Sigmoid colon (tissue), 4 donors: ENCODE measurements at regions not wholly inside any gene's neighbourhood (a gene's known extent, or its start where the extent isn't known, plus 50 kb on each side); places are given as distances from the start of the nearest gene placed in this dataset.

Experiments
- POLR2AphosphoS5 ChIP-seq, 4 donors: sonication (generic); formaldehyde crosslinking; IDR thresholded peaks; one replicate each; pipeline ENCODE4 v1.6.1; 2017; ENCODE audit warnings: antibody characterized with exemption in 4 of 4
- TF ChIP-seq, protein P1 (sequence below), 4 experiments: fragments of 450-650 bp in 3 of 4; fragments of 200-600 bp in 1 of 4; IDR thresholded peaks; one replicate each; pipeline ENCODE4 v1.5.1; 2016 to 2019; ENCODE audit warnings: antibody characterized with exemption in 4 of 4, mild to moderate bottlenecking in 3 of 4, moderate library complexity in 2 of 4

DNA sequence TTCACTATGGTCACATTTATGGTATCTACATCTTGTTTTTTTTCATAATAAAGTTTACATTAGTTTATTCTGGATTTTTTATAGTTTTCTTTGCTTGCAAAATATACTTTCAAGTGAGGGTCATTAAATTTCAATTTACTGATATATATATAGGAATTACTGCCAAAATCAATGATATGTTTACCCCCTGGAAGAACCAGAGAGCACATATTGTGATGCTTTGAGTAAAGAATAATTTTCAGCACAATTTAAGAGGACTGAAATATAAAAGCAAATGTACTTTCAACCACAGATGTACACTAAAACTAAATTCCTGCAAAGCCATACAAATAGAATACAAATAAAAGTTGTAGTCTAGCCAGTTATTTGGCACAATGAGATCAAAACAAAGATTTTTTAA, 242.2 kb upstream of the PCDH18 start:
- TF ChIP-seq, protein P1, sequence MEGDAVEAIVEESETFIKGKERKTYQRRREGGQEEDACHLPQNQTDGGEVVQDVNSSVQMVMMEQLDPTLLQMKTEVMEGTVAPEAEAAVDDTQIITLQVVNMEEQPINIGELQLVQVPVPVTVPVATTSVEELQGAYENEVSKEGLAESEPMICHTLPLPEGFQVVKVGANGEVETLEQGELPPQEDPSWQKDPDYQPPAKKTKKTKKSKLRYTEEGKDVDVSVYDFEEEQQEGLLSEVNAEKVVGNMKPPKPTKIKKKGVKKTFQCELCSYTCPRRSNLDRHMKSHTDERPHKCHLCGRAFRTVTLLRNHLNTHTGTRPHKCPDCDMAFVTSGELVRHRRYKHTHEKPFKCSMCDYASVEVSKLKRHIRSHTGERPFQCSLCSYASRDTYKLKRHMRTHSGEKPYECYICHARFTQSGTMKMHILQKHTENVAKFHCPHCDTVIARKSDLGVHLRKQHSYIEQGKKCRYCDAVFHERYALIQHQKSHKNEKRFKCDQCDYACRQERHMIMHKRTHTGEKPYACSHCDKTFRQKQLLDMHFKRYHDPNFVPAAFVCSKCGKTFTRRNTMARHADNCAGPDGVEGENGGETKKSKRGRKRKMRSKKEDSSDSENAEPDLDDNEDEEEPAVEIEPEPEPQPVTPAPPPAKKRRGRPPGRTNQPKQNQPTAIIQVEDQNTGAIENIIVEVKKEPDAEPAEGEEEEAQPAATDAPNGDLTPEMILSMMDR (IDR thresholded peaks at IDR 0.05): no peak
- no peak for TF ChIP-seq POLR2AphosphoS5 (IDR thresholded peaks at IDR 0.05)
